ENCODE measurements at regions not wholly inside any gene's neighbourhood (a gene's known extent, or its start where the extent isn't known, plus 50 kb on each side); places are given as distances from the start of the nearest gene placed in this dataset.

- H3K4me3 ChIP-seq (ENCODE audit: low read depth in 2 of 2, low read length in 2 of 2) = no peak overlapping the region
- CTCF ChIA-PET = no interaction called here
- no peaks in the 10 kb centered on the region for H3K27me3 ChIP-seq (ENCODE audit: control insufficient read depth, insufficient read depth, low read length)
- H3K27ac ChIP-seq (ENCODE audit: low read length) = no peak overlapping the region
- DNase-seq (ENCODE audit: low read depth, low spot score) (no peak), ATAC-seq (no peak)
- POLR2A ChIA-PET = no interaction called here
- H3K36me3 ChIP-seq (ENCODE audit: control insufficient read depth, insufficient read depth, low read length) = no peaks in the 10 kb centered on the region
- H3K4me1 ChIP-seq (ENCODE audit: control insufficient read depth, insufficient read depth, low read length) = 0 out of 2 replicates have a peak, but pooled peaks cover 9% of the 10 kb centered on the region
- in situ Hi-C loops (cut with HindIII; ENCODE audit: low pct_unique_long_range_greater_than_20kb, low sequenced_read_pairs) (no loop called here), intact Hi-C loops (cut with micrococcal nuclease; ENCODE audit: unreplicated experiment) (no loop called here)
- TF ChIP-seq TCF7L2 (IDR thresholded peaks at IDR 0.05; ENCODE audit: low read depth, low read length) (no peak), SIN3A (IDR thresholded peaks at IDR 0.05; ENCODE audit: borderline replicate concordance, insufficient read depth, low read depth, low read length) (no peak), POLR2AphosphoS5 (IDR thresholded peaks at IDR 0.05; ENCODE audit: low read depth, low read length) (no peak), CTCF (IDR thresholded peaks at IDR 0.05) (no peak)
- TF ChIP-seq, protein P1, sequence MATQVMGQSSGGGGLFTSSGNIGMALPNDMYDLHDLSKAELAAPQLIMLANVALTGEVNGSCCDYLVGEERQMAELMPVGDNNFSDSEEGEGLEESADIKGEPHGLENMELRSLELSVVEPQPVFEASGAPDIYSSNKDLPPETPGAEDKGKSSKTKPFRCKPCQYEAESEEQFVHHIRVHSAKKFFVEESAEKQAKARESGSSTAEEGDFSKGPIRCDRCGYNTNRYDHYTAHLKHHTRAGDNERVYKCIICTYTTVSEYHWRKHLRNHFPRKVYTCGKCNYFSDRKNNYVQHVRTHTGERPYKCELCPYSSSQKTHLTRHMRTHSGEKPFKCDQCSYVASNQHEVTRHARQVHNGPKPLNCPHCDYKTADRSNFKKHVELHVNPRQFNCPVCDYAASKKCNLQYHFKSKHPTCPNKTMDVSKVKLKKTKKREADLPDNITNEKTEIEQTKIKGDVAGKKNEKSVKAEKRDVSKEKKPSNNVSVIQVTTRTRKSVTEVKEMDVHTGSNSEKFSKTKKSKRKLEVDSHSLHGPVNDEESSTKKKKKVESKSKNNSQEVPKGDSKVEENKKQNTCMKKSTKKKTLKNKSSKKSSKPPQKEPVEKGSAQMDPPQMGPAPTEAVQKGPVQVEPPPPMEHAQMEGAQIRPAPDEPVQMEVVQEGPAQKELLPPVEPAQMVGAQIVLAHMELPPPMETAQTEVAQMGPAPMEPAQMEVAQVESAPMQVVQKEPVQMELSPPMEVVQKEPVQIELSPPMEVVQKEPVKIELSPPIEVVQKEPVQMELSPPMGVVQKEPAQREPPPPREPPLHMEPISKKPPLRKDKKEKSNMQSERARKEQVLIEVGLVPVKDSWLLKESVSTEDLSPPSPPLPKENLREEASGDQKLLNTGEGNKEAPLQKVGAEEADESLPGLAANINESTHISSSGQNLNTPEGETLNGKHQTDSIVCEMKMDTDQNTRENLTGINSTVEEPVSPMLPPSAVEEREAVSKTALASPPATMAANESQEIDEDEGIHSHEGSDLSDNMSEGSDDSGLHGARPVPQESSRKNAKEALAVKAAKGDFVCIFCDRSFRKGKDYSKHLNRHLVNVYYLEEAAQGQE (IDR thresholded peaks at IDR 0.05; ENCODE audit: insufficient read depth in 1 of 2, low read depth in 2 of 2, low read length in 1 of 2) = no peak
- BruUV-seq (replicated peaks) = no TSS peak
- H3K9me3 ChIP-seq (ENCODE audit: control insufficient read depth, insufficient read depth, low read depth, low read length) = no peaks in the 10 kb centered on the region
These were observed 341.3 kb upstream of the SHH start for GRCh38 chr7:156153590-156153989.

GRCh38 chr7:156152390-156152789, 340.1 kb upstream of the SHH start:
- intact Hi-C loops (cut with micrococcal nuclease; ENCODE audit: unreplicated experiment) = no loop called here
- BruUV-seq (replicated peaks) = no TSS peak
- ATAC-seq (no peak), DNase-seq (ENCODE audit: low read depth, low spot score) (no peak)
- TF ChIP-seq POLR2AphosphoS5 (IDR thresholded peaks at IDR 0.05; ENCODE audit: low read depth, low read length) = no peak
- no peak for TF ChIP-seq TCF7L2 (IDR thresholded peaks at IDR 0.05; ENCODE audit: low read depth, low read length)
- TF ChIP-seq, protein P1 (IDR thresholded peaks at IDR 0.05; ENCODE audit: insufficient read depth in 1 of 2, low read depth in 2 of 2, low read length in 1 of 2) = no peak
- no peak for TF ChIP-seq CTCF (IDR thresholded peaks at IDR 0.05)
- TF ChIP-seq SIN3A (IDR thresholded peaks at IDR 0.05; ENCODE audit: borderline replicate concordance, insufficient read depth, low read depth, low read length) = no peak
- no peak overlapping the region for H3K4me3 ChIP-seq (ENCODE audit: low read depth in 2 of 2, low read length in 2 of 2)
- in situ Hi-C loops (cut with HindIII; ENCODE audit: low pct_unique_long_range_greater_than_20kb, low sequenced_read_pairs) = no loop called here
- ChIA-PET POLR2A (no interaction called here), CTCF (no interaction called here)
- H3K9me3 ChIP-seq (ENCODE audit: control insufficient read depth, insufficient read depth, low read depth, low read length) = no peaks in the 10 kb centered on the region
- H3K27me3 ChIP-seq (ENCODE audit: control insufficient read depth, insufficient read depth, low read length) = no peaks in the 10 kb centered on the region
- H3K27ac ChIP-seq (ENCODE audit: low read length) = no peak overlapping the region
- no peaks in the 10 kb centered on the region for H3K36me3 ChIP-seq (ENCODE audit: control insufficient read depth, insufficient read depth, low read length)
- 0 out of 2 replicates have a peak, but pooled peaks cover 9% of the 10 kb centered on the region for H3K4me1 ChIP-seq (ENCODE audit: control insufficient read depth, insufficient read depth, low read length)

All from Panc1 (cell line).